Bronchial epithelial cell (primary cell): ENCODE measurements at regions not wholly inside any gene's neighbourhood (a gene's known extent, or its start where the extent isn't known, plus 50 kb on each side); places are given as distances from the start of the nearest gene placed in this dataset.

Experiments used
- DNase-seq: peaks from one replicate; pipeline ENCODE4 v3.0.0-alpha.2; 2010; ENCODE audit warnings: low read depth
- FAIRE-seq: peaks from 2 replicates; lab custom pipeline; 2011; peaks lifted over from hg19 to GRCh38; lab: Jason Lieb, UNC
- H3K27me3 ChIP-seq: 2 replicates; pipeline ENCODE4 v1.5.1; 2011; ENCODE audit warnings: low read length; ENCODE audit not compliant: control insufficient read depth, insufficient read depth
- H3K36me3 ChIP-seq: 2 replicates; pipeline ENCODE4 v1.5.1; 2011; ENCODE audit warnings: low read length; ENCODE audit not compliant: control insufficient read depth, insufficient read depth
- H3K4me3 ChIP-seq: 2 replicates; pipeline ENCODE4 v1.5.1; 2011; ENCODE audit warnings: mild to moderate bottlenecking, low read depth, low read length, control low read depth
- TF ChIP-seq, protein P1 (sequence below): IDR thresholded peaks from 2 replicates; pipeline ENCODE4 v1.5.1; 2011; ENCODE audit warnings: mild to moderate bottlenecking, moderate library complexity, low read length, control low read depth, inconsistent platforms; ENCODE audit not compliant: insufficient read depth, severe bottlenecking

DNA sequence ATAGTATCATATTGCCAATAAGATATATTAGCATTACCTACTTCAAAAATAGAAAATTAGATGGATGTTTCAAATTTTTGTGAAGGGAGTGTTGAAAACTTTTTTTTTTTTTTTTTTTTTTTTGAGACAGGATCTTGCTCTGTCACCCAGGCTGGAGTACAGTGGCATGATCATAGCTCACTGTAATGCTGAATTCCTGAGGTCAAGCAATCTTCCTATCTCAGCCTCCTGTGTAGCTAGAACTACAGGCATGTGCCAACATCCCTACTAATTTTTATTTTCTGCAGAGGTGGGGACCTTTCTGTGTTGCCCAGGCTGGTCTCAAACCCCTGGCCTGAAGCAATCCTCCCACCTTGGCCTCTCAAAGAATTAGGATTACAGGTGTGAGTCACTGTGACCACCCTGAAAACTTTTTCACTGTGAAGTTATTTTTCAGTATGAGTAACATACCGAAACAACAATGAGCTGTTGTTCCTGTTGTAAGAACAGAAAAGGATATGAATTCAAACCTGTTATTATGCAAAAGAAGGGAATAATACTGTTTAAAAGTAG lies 266.9 kb downstream of the NEBL start:
- FAIRE-seq (no peak), DNase-seq (peak; percentile 39)
- TF ChIP-seq, protein P1, sequence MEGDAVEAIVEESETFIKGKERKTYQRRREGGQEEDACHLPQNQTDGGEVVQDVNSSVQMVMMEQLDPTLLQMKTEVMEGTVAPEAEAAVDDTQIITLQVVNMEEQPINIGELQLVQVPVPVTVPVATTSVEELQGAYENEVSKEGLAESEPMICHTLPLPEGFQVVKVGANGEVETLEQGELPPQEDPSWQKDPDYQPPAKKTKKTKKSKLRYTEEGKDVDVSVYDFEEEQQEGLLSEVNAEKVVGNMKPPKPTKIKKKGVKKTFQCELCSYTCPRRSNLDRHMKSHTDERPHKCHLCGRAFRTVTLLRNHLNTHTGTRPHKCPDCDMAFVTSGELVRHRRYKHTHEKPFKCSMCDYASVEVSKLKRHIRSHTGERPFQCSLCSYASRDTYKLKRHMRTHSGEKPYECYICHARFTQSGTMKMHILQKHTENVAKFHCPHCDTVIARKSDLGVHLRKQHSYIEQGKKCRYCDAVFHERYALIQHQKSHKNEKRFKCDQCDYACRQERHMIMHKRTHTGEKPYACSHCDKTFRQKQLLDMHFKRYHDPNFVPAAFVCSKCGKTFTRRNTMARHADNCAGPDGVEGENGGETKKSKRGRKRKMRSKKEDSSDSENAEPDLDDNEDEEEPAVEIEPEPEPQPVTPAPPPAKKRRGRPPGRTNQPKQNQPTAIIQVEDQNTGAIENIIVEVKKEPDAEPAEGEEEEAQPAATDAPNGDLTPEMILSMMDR: no peak
- Histone ChIP-seq H3K27me3 (peaks cover 1% of the 10 kb centered on the region), H3K36me3 (no peaks in the 10 kb centered on the region), H3K4me3 (no peak overlapping the region)

DNA sequence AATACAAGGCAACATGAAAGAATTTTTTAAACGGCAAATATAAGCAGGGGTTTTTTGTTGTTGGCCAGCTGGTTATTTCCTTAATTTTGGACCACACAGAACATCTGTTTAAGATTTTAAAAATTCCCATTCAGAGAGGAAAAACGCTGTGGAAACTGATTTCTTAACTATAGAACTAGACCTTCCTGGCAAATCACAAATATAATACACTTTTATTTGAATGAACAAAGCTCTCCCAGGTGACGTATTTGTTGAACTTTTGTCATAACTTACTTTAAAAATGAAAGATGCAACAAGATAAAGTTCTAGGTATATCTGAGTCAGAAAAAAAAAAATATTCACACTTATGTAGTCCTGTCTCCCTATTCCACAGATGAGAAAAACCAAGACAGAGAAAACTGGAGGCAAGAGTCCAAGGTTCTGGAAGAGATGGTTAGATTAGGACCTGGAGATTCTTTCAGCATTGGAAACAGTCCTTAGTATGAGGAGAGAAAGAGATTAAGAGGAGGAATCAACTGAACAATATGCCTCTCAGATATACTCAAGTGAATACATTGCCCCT lies 269.1 kb downstream of the NEBL start:
- no peak for DNase-seq
- TF ChIP-seq, protein P1: no peak
- H3K27me3 ChIP-seq: peaks cover 1% of the 10 kb centered on the region
- no peaks in the 10 kb centered on the region for H3K36me3 ChIP-seq
- H3K4me3 ChIP-seq: no peak overlapping the region
- FAIRE-seq: no peak

DNA sequence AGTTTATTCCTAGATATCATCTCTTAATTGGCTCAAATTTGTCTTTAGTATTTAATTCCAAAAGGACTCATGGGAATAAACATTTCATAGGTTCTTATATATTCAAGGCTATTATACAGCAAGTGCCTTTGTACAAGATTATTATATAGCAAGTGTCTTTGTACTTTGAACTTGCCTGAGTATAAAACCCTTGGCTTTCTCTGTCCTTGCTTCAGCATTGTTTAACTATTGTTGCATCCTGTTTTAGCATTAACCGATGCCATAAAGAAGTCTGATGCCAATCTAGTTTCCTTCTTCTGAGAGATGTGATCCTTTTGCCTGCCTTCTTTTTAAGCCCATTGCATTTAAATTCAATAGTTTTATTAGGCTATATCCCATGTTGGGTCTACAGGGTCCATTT lies 270.0 kb downstream of the NEBL start:
- FAIRE-seq: no peak
- H3K36me3 ChIP-seq: no peaks in the 10 kb centered on the region
- H3K4me3 ChIP-seq: no peak overlapping the region
- H3K27me3 ChIP-seq: peaks cover 1% of the 10 kb centered on the region
- TF ChIP-seq, protein P1: no peak
- DNase-seq: no peak

DNA sequence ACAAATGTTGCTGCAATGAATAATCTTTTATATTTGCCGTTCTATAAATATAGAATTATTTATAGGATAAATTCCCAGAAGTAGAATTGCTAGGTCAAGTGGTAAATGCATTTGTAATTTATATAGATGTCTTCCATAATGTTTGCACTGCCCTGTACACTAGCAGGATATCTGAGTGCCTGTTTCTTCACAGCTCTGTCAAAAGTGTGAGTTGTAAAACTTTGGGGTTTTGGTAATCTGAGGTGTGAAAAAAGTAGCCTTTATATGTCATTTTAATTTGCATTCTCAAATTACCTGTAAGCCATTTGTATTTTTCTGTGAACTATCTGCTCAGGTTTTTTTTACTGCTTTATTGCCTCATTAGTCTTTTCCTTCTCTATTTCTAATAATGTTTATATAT lies 271.2 kb downstream of the NEBL start:
- Histone ChIP-seq H3K36me3 (no peaks in the 10 kb centered on the region), H3K4me3 (no peak overlapping the region), H3K27me3 (peaks cover 1% of the 10 kb centered on the region)
- DNase-seq (no peak), FAIRE-seq (no peak)
- TF ChIP-seq, protein P1: no peak

DNA sequence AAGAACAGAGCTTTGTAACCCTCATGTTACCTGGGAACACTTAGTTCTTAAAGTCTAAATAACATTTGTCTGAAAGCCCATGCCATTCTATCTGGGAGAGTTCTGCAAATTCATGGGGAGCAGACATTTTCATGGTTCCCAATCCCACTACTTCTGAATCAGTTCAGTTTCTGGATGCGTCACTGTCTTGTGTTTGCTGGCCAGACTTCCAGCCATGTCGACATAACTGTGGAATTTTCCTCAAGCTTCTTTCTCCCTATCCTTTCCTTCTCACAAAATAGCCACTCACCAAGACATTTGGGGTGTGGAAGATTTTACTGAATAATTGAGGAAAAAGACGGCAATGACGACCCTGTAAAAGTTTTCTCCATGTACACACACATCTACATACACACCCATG lies 272.5 kb downstream of the NEBL start:
- DNase-seq (no peak), FAIRE-seq (no peak)
- TF ChIP-seq, protein P1: no peak
- H3K4me3 ChIP-seq: no peak overlapping the region
- H3K36me3 ChIP-seq: no peaks in the 10 kb centered on the region
- H3K27me3 ChIP-seq: peaks cover 5% of the 10 kb centered on the region

DNA sequence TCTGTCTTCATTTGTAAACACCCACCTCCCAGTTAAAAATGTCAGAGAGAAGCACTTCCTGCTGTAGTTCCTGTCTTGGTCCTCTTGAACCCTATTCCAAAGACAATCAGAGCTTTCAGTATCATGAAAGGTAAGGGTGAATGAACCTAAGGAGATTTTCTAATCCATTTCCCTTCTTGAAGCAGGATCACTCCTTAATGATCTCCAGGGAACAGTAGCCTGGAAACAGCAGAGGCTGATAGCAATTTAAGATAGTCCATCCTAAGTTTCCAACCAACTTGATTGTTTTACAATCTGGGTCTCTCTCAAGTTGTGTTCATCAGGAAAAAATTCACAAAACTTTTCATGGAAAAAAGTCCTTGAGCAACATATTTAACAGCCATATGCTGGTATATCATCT lies 273.6 kb downstream of the NEBL start:
- H3K36me3 ChIP-seq: no peaks in the 10 kb centered on the region
- TF ChIP-seq, protein P1: no peak
- FAIRE-seq: no peak
- no peak overlapping the region for H3K4me3 ChIP-seq
- H3K27me3 ChIP-seq: peaks cover 5% of the 10 kb centered on the region
- DNase-seq: no peak
